ENCODE measurements at regions not wholly inside any gene's neighbourhood (a gene's known extent, or its start where the extent isn't known, plus 50 kb on each side); places are given as distances from the start of the nearest gene placed in this dataset.

GRCh38 chr5:167821151-167821550 is 470.3 kb upstream of the WWC1 start:
- TF ChIP-seq, protein P1, sequence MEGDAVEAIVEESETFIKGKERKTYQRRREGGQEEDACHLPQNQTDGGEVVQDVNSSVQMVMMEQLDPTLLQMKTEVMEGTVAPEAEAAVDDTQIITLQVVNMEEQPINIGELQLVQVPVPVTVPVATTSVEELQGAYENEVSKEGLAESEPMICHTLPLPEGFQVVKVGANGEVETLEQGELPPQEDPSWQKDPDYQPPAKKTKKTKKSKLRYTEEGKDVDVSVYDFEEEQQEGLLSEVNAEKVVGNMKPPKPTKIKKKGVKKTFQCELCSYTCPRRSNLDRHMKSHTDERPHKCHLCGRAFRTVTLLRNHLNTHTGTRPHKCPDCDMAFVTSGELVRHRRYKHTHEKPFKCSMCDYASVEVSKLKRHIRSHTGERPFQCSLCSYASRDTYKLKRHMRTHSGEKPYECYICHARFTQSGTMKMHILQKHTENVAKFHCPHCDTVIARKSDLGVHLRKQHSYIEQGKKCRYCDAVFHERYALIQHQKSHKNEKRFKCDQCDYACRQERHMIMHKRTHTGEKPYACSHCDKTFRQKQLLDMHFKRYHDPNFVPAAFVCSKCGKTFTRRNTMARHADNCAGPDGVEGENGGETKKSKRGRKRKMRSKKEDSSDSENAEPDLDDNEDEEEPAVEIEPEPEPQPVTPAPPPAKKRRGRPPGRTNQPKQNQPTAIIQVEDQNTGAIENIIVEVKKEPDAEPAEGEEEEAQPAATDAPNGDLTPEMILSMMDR (conservative IDR thresholded peaks at IDR 0.05; ENCODE audit: low read length): no peak
- no peak for TF ChIP-seq EZH2phosphoT487 (IDR thresholded peaks at IDR 0.05; ENCODE audit: borderline replicate concordance, low read depth, low read length)
